Endothelial cell of umbilical vein (primary cell): ENCODE measurements at regions not wholly inside any gene's neighbourhood (a gene's known extent, or its start where the extent isn't known, plus 50 kb on each side); places are given as distances from the start of the nearest gene placed in this dataset.

Experiments used
- CTCF ChIP-seq, 2 donors: IDR thresholded peaks; 1 replicate in 1 of 2; 2 replicates in 1 of 2; pipeline ENCODE4 v1.5.1; 2011; ENCODE audit warnings: low read length in 2 of 2, mild to moderate bottlenecking in 2 of 2, moderate library complexity in 2 of 2, control low read depth in 1 of 2, inconsistent platforms in 1 of 2, low read depth in 1 of 2; ENCODE audit not compliant: insufficient read depth in 1 of 2; ENCODE audit errors: extremely low read depth in 1 of 2
- EZH2 ChIP-seq: IDR thresholded peaks from 2 replicates; pipeline ENCODE4 v1.6.1; 2012; ENCODE audit warnings: borderline replicate concordance, low read depth, mild to moderate bottlenecking, moderate library complexity, low read length, inconsistent platforms; ENCODE audit not compliant: severe bottlenecking
- MAX ChIP-seq: IDR thresholded peaks from 2 replicates; pipeline ENCODE4 v1.6.1; 2011; ENCODE audit not compliant: insufficient read depth, insufficient read length
- POLR2A ChIP-seq: IDR thresholded peaks from 2 replicates; pipeline ENCODE4 v1.6.1; 2012; ENCODE audit warnings: low read depth, mild to moderate bottlenecking, control low read depth, low read length
- POLR2AphosphoS5 ChIP-seq: IDR thresholded peaks from 2 replicates; pipeline ENCODE4 v1.6.1; 2012; ENCODE audit warnings: low read depth, mild to moderate bottlenecking, control low read depth, low read length, moderate library complexity; ENCODE audit not compliant: insufficient read depth

GRCh38 chr3:112736386-112736785 is 95.4 kb upstream of the CCDC80 start:
- TF ChIP-seq POLR2A (no peak), CTCF (IDR thresholded peaks at IDR 0.05; ENCODE audit: extremely low read depth in 1 of 2, insufficient read depth in 1 of 2, low read depth in 1 of 2, low read length in 2 of 2) (no peak), POLR2AphosphoS5 (no peak), EZH2 (no peak), MAX (no peak)
